AML-193 (cell line): ENCODE measurements at regions not wholly inside any gene's neighbourhood (a gene's known extent, or its start where the extent isn't known, plus 50 kb on each side); places are given as distances from the start of the nearest gene placed in this dataset.

Source experiments
- DNase-seq, 2 experiments: peaks; one replicate each; lab custom pipeline; 2025; lab: John Stamatoyannopoulos, UW

DNA sequence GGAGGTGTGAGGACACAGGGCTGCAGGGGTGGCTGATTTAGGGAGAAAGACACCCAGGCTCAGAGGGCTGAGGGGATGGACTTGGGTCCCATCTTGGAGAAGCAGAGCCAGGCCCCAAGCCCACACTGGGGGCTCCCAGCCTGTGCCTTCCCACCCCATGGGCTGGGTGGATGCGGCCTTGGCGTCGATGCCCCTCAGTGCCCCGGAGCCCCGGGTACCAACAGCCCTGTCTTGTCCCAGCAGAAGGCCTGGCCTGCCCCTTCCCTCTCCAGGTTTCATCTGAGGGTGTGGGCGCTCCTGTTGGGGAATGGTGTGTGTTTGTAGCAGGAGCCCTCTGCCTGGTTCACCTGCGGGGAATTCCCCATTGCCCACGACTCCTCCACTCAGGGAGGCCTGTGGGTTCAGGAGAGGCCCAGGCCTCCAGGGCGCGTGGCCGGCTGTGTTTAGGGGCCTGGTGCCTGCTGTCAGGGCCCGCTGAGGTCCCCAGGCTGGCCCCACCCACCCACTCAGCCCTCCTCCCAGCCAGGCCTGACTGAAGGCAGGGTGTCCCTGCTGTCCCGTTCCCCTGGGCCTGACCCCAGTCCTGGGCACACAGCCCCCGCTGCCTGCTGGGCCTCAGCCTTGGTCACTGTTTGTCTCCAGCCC, 51.1 kb upstream of the BEGAIN start:
- DNase-seq: no peak

DNA sequence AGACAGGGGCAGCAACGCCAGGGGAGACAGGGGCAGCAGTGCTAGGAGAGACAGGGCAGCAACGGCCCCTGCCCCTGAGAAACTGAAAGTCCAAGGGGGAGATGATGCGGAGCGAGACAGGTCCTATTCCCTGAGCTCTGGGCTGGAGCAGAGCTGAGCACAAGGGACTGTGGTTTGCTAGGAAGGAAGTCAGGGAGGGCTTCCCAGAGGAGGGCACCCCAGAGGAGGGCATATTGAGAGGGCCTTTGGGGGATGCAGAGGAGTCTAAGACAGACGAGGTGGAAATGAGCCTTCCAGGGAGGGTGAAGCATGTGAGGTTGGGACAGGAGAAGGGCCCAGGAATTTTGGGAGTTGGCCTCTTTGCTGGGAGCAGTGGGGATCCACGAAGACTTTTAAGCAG, 52.1 kb upstream of the BEGAIN start:
- no peak for DNase-seq

DNA sequence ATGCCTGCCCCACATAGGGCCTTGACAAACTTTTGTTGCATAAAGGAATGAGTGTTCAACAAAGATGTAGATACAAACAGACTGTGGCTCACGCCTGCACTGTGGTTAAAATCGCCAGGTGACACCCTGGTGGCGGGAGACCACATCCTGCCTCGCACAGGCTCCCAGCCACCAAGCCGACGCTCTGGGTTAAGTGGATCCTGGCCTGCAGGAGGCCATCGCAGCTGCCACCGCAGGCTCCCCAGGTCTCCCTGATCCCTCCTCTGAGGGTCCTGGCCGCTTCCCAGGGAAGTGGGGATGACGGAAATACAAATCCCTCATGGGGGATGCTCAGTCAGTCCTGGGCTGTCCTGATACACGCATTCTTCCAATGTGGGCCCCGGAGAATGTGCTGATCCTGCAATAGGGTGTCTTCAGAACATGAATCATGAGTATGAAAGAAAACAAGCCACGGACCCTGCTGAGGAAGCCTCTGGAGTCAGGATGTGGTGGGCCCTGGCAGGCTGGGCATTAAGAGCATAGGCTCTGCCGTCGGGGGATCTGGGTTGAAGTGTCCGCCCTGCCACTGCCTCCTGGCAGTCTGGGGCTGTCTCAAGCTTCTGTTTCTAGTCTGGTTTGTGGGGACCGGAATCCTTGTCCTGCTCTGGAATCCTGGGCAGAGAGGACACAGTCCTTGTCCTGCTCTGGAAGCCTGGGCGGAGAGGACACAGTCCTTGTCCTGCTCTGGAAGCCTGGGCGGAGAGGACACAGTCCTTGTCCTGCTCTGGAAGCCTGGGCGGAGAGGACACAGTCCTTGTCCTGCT, 53.5 kb upstream of the BEGAIN start:
- DNase-seq: peak; percentile 46

DNA sequence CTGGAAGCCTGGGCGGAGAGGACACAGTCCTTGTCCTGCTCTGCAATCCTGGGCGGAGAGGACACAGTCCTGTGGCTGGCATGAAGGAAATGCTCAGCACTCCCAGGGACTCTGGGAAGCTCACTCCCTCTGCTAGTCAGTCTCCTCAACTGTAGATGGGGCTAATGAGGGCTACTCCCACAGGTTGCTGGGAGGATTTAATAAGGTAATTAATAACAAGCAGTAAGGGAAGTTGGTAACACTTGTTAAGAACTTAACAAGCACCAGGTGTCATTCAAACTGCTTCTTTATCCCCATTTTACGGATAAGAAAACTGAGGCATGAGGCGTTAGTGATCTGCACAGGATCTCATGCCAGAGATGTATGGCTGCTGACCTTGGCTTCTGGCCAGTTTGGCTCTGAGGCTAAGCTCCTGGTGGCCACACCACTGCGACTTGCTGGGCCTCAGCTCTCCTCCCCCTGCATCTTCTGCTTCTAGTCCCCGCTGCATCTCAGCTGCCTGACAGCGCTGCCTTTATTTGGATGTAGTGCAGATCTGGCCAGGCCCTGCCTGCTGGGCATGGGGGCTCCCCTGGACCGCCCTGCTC, 54.1 kb upstream of the BEGAIN start:
- DNase-seq: no peak

DNA sequence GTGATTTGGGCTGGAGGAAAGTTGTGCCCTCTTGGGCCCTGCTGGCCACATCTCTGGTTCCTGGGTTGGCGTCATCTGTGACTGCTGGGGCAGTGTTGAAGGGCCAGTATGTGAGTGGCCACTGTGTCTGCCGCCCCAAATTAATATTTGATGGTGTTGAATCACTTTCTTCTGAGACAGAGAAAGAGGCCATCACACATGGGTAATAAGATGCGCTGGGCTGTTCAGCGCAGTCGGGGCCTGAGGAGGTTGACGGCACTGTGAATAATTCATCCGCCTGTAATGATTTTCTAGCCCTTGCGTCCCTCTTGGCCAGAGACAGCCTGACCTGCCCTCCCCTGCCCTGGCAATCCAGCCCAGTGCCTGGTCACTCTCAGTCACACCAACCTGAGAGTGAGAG, 56.2 kb upstream of the BEGAIN start:
- DNase-seq: no peak

DNA sequence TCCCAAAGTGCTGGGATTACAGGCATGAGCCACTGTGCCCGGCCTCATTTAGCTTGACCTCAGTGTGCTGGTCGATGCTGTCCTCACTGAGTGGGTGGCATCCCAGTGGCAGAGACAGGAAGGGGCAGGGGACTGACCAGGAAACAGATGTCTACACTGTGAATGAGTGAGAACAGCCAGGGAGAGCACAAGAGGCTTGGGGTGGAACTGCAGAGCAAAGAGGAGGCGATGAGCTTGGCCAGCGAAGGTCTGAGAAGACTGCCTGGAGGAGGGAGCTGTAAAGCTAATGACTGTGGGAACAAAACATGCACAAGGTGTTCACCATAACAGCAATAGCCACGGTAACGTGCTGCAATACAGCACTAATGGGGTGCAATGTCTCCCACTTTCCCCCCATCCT, 57.2 kb upstream of the BEGAIN start:
- DNase-seq: peak in 1 of 2 experiments; percentile 9

DNA sequence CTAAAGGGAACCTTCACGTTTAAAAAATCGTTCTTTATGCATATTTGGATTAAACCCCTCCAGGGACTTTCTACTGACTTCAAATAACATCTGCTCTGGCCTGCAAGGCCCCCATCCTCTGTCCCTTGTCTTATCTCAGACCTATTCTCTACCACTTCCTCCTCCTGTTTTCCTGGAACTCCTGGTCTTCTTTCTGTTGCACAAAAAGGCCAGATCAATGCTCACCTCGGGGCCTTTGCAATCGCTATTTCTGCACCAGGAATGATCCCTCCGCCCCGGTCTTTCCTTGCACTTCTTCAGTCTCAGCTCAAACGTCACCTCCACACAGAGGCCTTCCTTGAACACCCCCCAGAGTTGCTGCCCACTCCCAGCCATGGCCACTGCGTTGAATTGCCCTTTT, 57.6 kb upstream of the BEGAIN start:
- peak in 1 of 2 experiments; percentile 15 for DNase-seq

DNA sequence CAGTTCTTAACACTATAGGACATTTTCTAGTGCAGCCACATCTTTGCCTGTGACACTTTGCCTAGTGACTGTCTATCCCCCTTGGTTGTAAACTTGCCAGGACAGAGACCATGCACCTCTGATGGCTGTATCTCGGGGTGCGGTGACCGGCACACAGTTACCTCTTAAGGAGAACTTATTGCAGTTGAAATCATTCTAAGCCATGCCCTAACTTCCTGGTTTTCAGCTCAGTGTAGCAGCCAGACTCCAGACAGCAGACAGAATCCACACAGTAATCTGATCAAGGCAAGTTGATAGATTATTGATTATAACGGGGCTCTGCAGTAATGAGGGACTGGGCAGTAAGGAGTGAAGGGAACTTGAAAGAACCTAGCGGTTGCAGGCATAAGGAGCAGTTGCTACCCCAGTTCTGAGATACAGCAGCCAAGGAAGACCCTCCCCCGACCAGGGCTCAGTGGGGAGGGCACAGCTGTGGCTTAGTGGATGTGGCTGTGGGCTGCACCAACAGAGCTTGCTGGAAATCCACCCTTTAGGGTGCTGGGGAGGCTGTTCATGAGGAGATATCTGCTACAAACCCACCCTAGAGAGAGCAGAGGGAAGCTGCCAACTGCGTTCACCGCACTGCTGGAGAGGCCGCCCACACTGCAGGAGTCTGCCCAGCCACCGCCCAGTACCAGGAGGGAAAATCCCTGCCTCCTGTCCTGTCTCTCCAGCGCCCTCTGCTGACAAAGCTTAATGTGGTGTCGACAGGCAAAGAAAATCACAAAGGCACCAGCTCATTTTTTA, 58.2 kb upstream of the BEGAIN start:
- DNase-seq: peak; percentile 77 to 79

DNA sequence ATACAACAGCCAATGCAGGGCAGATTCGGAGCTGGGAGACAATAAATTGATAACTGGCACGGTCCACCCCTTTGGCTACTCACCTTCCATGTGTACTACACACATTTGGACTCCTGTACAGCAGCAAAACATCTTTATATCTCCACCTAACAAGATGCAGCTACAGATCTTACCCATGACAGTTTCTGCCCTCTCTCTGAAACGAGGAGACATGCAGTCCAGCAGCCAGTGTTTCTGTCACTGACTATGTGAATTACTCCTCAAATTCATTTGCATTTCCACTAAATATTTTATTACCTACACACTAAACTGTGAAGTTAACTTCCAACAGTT, 58.7 kb upstream of the BEGAIN start:
- no peak for DNase-seq

DNA sequence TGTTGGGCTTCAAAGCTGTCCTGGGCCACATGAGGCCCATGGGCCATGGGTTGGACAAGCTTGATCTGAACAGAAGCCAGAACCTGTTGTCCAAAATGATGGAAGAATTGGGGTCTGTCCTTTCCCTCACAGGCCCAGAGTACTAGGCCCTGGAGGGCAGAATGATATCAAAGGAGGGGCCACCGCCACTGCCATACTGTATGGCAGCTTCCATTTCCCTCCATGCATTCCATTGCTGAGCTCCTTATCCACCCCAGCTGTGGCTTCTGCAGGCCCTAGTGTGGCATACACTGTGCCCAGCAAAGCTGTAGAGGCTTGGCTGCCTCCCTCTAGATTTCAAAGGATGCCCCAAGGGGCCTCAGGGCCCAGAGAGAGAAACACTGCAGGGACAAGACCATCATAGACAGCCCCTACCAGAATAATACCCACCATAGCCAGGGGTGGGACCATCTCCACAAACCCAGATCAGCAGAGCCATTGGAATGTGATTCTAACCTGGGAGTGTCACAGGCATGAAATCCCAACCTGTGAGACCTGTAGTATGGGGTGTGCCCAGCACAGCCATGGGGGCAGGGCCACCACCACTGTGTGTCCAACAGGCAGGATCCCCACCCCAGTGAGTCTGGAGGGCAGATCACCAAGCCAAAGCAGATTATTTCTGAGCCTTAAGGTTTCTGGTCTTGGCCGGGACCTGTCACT, 61.4 kb upstream of the BEGAIN start:
- no peak for DNase-seq

DNA sequence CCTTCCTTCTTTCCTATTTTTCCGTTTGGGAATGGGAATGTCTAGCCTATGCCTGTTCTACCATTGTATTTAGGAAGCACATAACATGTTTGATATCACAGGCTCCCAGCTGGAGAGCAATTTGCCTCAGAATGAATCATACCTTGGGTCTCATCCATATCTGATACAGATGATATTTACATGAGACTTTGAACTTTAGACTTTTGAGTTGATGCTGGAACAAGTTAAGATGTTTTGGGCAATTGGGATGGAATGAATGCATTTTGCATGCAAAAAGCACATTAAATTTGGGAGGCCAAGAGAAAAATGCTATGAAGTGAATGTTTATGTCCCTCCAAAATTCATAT, 61.9 kb upstream of the BEGAIN start:
- no peak for DNase-seq

DNA sequence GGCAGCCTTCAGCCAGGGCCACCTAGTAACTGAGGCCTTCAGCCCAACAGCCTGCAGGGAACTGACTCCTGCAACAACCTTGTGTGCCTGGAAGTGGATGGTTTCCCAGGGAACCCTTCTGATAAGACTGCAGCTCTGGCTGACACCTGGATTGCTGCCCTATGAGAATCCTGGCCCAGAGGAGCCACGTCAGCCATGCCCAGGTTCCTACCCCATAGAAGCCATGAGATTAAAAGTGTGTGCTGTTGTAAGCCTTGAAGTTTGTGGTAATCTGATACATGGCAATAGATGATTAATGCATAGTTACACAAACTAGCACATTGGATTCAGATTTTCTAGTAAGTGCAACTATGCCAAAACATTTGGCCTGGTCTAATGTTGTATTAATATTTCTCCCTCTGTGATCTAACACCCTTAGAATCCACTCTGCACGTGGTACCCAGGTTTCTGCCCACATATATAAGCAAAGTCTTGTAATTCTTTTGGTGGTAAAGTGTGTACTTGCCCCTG, 64.8 kb upstream of the BEGAIN start:
- DNase-seq: no peak

DNA sequence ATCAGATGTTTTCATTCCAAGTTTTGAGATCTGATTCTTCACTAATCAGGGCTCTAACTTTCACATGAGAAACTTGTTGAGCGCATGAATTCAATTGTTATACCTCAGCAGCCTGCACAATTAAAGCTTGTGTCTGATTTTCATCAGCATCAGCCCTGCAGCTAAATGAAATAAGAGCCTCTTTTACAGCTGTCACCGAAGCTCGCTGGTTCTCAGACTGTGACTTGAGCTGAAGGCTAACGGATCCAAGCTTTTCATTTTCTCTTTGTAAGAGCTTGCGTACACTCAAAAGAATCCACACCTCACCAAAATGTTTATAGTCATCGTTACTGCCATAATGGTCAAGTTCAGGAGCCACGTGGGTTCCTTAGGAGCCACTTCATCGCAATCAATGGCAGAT, 65.5 kb upstream of the BEGAIN start:
- no peak for DNase-seq

DNA sequence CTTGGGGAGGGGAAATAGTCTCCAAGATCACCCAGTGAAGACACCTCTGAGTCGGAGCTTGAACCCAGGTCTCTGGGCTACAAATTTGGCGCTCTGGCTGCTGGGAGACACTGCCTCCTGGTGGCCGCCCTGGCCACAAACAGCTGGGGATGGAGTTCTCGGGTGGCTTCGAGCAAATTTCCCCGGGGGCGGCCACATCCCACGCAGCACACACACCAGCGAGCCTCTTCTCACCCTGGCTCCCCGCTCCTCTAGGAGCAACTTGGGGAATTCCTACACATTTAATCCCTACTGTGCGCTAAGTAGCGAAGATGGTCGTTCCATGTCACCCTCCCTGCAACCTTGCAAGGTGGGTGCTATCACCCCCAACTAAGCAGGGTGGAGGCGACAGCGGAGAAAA, 66.2 kb upstream of the BEGAIN start:
- DNase-seq: peak in 1 of 2 experiments; percentile 2

DNA sequence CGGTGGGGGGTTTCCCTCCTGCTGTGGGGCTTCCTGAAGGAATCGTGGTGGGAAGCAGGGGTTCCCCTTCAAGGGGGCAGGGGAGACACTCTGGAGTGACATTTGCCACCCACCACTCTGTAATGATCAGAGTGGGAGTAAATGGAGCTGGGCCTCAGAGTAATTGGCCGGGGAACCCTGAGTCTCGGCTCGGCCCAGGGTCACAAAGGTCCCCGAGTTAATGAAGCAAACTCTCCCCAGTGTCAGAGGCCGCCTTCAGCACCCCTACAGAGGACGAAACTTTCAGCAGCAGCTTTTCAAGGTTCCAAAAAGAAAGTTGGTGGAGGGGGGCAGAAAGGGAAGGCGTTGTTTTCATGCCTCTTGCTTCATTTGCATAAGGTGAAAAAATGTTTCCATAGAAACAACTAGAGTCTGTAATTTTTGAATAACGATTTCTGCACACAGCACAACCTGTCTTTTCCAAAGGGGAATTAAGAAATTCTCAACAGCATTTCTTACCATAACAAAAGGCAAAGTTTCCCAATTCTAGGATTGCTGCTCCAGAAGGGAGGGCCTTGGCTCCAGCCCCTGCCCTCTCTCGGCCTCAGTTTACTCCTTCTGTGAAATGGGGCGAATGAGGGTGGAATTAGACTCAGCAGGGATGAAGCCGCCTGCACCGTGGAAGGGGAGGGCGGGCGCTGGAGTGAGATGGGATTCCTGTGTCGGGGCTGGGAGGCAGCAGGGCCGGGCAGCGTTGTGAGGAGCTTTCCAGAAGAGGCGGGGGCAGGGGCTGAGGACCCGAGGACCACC, 67.0 kb upstream of the BEGAIN start:
- no peak for DNase-seq

DNA sequence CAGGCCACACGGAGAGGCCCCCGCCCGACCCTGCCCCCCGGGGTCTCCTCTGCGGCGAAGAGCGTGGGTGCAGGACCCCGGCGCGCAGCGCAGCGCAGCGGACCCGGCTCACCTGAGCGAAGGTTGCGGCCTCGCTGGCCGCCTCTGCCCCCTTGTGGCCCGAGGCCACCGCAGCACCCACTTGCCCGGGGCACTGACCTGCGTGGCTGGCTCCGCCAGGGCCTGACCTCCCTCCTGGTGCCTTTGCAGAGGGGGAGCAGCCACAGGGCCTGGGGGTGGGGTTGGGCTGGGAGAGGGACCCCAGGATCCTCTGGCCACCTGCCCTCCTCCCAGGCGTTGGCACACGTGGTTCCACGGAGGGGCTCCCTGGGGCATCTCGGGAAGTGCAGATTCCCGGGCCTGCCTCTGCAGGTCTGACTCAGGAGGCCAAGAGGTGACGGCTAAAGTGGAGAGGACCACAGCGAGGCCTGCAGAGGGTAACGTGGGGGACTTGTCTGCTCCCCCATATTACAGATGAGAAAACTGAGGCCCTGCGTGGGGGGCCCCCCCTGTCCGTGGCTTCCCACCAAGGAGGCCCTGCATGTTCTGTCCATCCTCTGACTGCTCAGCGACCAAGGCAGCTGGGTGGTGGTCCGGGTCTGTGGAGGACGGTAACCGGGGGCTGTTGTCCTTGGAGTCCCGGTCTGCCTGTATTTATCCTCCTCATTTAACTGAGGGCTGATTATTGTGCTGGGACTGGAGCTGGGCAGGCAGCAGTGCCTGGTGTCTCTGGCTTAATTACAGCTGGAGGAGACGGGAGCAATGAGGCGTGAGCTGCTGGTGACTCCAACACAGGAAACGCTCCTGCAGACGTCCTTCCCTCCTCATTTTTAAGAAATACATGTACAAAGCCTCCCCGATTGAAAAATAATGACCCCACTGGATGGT, 67.9 kb upstream of the BEGAIN start:
- DNase-seq: peak in 1 of 2 experiments; percentile 1

DNA sequence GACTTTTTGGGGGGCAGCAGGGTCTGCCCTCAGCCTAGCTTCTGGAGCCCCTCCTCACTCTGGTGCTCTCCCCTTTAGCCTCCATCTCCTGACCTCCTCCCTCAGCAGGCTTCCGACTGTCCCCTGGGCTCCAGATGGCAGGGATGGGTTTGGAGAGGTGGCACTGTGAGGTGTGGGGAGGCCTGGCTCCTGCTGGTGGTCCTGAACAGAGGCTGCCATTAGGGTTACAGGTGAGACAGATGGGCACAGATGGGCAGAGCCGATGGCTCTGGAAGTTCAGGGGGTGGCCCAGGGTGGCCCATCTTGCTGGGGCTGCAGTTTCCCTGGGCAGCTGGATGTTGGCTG, 68.5 kb upstream of the BEGAIN start:
- no peak for DNase-seq

DNA sequence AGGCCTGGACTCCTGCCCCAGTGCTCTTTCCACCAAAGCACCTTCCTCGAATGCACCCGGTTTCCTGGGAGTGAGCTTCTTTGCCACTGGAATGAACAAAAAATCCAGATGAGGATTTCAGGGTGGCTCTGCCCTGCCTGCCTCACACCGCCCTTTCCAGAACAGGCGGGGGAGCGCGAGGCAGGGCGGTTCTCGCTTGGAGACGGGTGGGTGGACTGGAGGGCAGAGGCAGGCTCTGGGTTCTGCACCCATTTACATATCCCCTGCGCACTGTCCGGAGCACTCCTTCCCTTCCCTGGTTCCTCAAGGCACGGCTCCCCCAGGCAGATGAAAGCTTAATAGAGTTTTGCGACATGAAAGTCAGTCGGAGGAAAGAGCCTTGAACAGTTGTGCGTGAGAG, 69.7 kb upstream of the DLK1 start:
- no peak for DNase-seq

DNA sequence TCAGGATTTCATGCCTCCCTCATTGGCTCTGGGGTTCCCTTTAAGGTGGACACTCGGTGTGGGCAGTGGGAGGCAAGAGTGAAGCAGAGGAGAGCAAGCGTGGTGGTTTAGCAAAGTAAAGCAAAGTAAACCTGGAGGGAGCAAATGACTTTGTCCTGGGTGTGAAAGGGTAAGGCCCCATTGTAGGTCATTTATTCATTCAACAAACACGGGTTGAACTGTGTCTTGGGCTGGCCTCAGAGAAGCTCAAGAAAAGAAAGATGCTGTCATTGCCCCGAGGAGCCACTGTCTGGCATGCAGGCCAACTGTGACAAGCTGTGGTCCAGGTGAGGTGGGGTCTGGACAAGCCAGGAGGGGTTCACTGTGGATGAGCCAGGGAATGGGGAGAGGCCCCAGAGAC, 68.9 kb upstream of the DLK1 start:
- DNase-seq: no peak

DNA sequence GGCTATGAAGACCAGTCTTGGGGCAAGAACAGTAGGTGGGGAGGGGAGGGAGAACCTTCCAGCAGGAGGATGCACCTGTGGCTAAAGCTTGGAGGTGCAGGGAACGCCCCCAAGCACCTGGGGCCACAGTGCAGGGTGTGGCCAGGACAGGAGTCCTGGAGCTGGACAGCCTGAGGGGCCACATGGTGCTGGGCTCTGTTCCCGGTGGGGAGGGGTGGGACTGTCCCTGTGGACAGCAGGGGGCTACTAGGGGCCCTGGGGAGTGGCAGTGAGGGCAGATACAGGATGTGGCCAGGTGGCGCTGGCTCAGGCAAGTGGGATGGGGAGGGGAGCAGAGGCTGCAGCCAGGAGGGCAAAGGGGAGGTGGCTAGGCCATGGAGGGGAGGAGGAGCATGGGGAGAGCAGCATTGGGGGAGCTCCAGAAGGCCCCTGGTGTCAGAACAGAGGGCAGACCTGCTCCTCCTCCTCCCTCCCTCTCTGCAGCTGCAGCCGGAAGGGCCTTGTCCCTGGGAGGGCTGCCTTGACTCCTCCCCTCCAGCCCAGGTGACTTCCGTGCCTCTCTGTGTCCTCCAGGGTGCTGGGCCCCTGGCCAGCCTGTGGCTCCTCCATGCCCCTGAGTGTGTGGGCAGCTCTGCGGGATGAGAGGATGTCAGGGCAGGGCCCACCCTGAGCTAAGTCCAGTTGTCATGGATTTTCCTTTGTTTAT, 68.4 kb upstream of the DLK1 start:
- DNase-seq: no peak
